Right lobe of liver (tissue), 6 donors: ENCODE measurements at regions not wholly inside any gene's neighbourhood (a gene's known extent, or its start where the extent isn't known, plus 50 kb on each side); places are given as distances from the start of the nearest gene placed in this dataset.

Experiments
- ATAC-seq, 4 donors: fragments of 200-7000 bp; cut with Tn5 transposase; one replicate each; pipeline ENCODE4 v1.9.1; 2020; ENCODE audit warnings: mild to moderate bottlenecking in 4 of 4, moderate library complexity in 4 of 4
- DNase-seq, 3 donors: peaks; one replicate each; pipeline ENCODE4 v3.0.0-alpha.2; 2020
- H3K27ac ChIP-seq, 3 donors: fragments of 200-600 bp; one replicate each; pipeline ENCODE4 v1.8.0; 2022
- H3K27me3 ChIP-seq, 2 donors: fragments of 200-600 bp; one replicate each; pipeline ENCODE4 v1.8.0; 2022
- H3K36me3 ChIP-seq, 4 donors: fragments of 200-600 bp; sonication (generic) in 1 of 4; one replicate each; pipeline versions ENCODE4 v1.5.1 to v1.8.0; 2017 to 2022; ENCODE audit warnings: control low read depth in 1 of 4
- H3K4me1 ChIP-seq, 4 donors: fragments of 200-600 bp; sonication (generic) in 1 of 4; one replicate each; pipeline versions ENCODE4 v1.5.1 to v1.8.0; 2017 to 2022; ENCODE audit warnings: control low read depth in 1 of 4
- H3K4me3 ChIP-seq, 3 donors: fragments of 200-600 bp; one replicate each; pipeline ENCODE4 v1.8.0; 2022
- H3K9me3 ChIP-seq, 4 donors: fragments of 200-600 bp; sonication (generic) in 1 of 4; one replicate each; pipeline versions ENCODE4 v1.5.1 to v1.8.0; 2017 to 2022; ENCODE audit warnings: control low read depth in 1 of 4
- CTCF ChIP-seq, 4 donors: fragments of 200-600 bp in 3 of 4; fragments of 450-650 bp in 1 of 4; IDR thresholded peaks; one replicate each; pipeline versions ENCODE4 v1.5.1 to v1.8.0; 2016 to 2022; ENCODE audit warnings: antibody characterized with exemption in 4 of 4, mild to moderate bottlenecking in 2 of 4
- POLR2A ChIP-seq: fragments of 450-650 bp; IDR thresholded peaks from one replicate; pipeline ENCODE4 v1.6.1; 2017; ENCODE audit warnings: antibody characterized with exemption, mild to moderate bottlenecking
- WGBS: methylation state at CpG from one replicate; pipeline ENCODE4 v1.1.6; 2018; ENCODE audit warnings: low coverage, low lambda C conversion rate; ENCODE audit not compliant: insufficient coverage; ENCODE audit errors: missing lambda C conversion rate; 5-methylcytosine and 5-hydroxymethylcytosine counted together
- intact Hi-C, 2 donors: fragments of 100-400 bp; cut with DNase I; formaldehyde crosslinking; loops; one replicate each; pipeline versions ENCODE4 v1.11.2 to v1.14.1; 2022
- donor health status: DM: no; HTN: yes; CAD: no.
- donor health status: DM: no; HTN: no; CAD: no.
- donor health status: DM: no; HTN: no; CAD: no.
- donor health status: DM: no; HTN: yes; CAD: no.
- donor health status: DM: no; HTN: yes; CAD: no.

- Histone ChIP-seq H3K36me3 (no peaks in the 10 kb centered on the region), H3K4me1 (peaks cover 0 to 14% (median 5%) of the 10 kb centered on the region in 4 donors), H3K27me3 (no peaks in the 10 kb centered on the region), H3K27ac (no peak overlapping the region), H3K9me3 (no peaks in the 10 kb centered on the region), H3K4me3 (no peak overlapping the region)
- TF ChIP-seq POLR2A (no peak), CTCF (IDR thresholded peaks at IDR 0.05) (no peak)
- WGBS = 71% methylated on average over 1 of the region's 2 CpGs
- DNase-seq (no peak), ATAC-seq (no peak)
- intact Hi-C loops = no loop called here
Measured at GRCh38 chr16:85190572-85190971, 78.3 kb upstream of the CIBAR2 start.

- intact Hi-C loops = no loop called here
- H3K27ac ChIP-seq = no peak overlapping the region
- H3K27me3 ChIP-seq = no peaks in the 10 kb centered on the region
- WGBS = 84% methylated on average over 17 of the region's 19 CpGs
- DNase-seq (no peak), ATAC-seq (no peak)
- H3K4me3 ChIP-seq = no peak overlapping the region
- peaks cover 0 to 14% (median 5%) of the 10 kb centered on the region in 4 donors for H3K4me1 ChIP-seq
- TF ChIP-seq CTCF (IDR thresholded peaks at IDR 0.05) = no peak
- H3K9me3 ChIP-seq = no peaks in the 10 kb centered on the region
- H3K36me3 ChIP-seq = no peaks in the 10 kb centered on the region
Measured at GRCh38 chr16:85191341-85191965, 79.2 kb upstream of the CIBAR2 start.

GRCh38 chr16:85192238-85193114, 80.2 kb upstream of the CIBAR2 start:
- no peaks in the 10 kb centered on the region for H3K36me3 ChIP-seq
- peaks cover 0 to 14% (median 5%) of the 10 kb centered on the region in 4 donors for H3K4me1 ChIP-seq
- H3K9me3 ChIP-seq = no peaks in the 10 kb centered on the region
- ATAC-seq (no peak), DNase-seq (no peak)
- WGBS = 79% methylated on average over 11 of the region's 20 CpGs
- TF ChIP-seq CTCF (IDR thresholded peaks at IDR 0.05) (no peak), POLR2A (no peak)
- H3K4me3 ChIP-seq = no peak overlapping the region
- no peaks in the 10 kb centered on the region for H3K27me3 ChIP-seq
- intact Hi-C loops = no loop called here
- H3K27ac ChIP-seq = no peak overlapping the region

GRCh38 chr16:85193115-85193493, 80.8 kb upstream of the CIBAR2 start:
- no peak for DNase-seq
- no peak for TF ChIP-seq CTCF (IDR thresholded peaks at IDR 0.05)
- TF ChIP-seq POLR2A = no peak

More at GRCh38 chr16:85193115-85193493, 80.8 kb upstream of the CIBAR2 start:
- no peaks in the 10 kb centered on the region for H3K36me3 ChIP-seq
- H3K9me3 ChIP-seq = no peaks in the 10 kb centered on the region
- intact Hi-C loops = no loop called here
- H3K27ac ChIP-seq = no peak overlapping the region
- peak in 1 of 4 donors; percentile 26 for ATAC-seq
- WGBS = 67% methylated on average over 6 of the region's 6 CpGs
- H3K27me3 ChIP-seq = no peaks in the 10 kb centered on the region
- no peak overlapping the region for H3K4me3 ChIP-seq
- H3K4me1 ChIP-seq = peaks cover 0 to 14% (median 5%) of the 10 kb centered on the region in 4 donors
